HL-60 (cell line): ENCODE measurements at regions not wholly inside any gene's neighbourhood (a gene's known extent, or its start where the extent isn't known, plus 50 kb on each side); places are given as distances from the start of the nearest gene placed in this dataset.

ENCODE experiments used
- DNase-seq, 2 experiments: peaks; one replicate each; pipeline ENCODE4 v3.0.0-alpha.2; 2010 to 2020; ENCODE audit warnings: low read depth in 1 of 2, low spot score in 1 of 2
- H3K27ac ChIP-seq: fragments of 250-450 bp; sonication (Bioruptor Pico); replicated peaks from 2 replicates; pipeline ENCODE4 v1.5.1; 2020; ENCODE audit warnings: mild to moderate bottlenecking, moderate library complexity
- H3K27me3 ChIP-seq: fragments of 250-450 bp; sonication (Bioruptor Pico); 2 replicates; pipeline ENCODE4 v1.5.1; 2021; ENCODE audit warnings: mild to moderate bottlenecking, moderate library complexity; ENCODE audit not compliant: insufficient read depth, poor library complexity, severe bottlenecking
- H3K4me3 ChIP-seq: replicated peaks from 2 replicates; pipeline ENCODE4 v1.5.1; 2011; ENCODE audit warnings: mild to moderate bottlenecking, control low read depth, low read length; ENCODE audit not compliant: insufficient read depth
- GABPA ChIP-seq: IDR thresholded peaks from 2 replicates; pipeline ENCODE4 v1.6.1; 2012; ENCODE audit warnings: low read depth
- POLR2AphosphoS5 ChIP-seq: IDR thresholded peaks from 2 replicates; pipeline ENCODE4 v1.6.1; 2012; ENCODE audit warnings: low read depth
- SPI1 ChIP-seq: IDR thresholded peaks from 2 replicates; pipeline ENCODE4 v1.6.1; 2012; ENCODE audit warnings: low read depth, mild to moderate bottlenecking, borderline replicate concordance
- TF ChIP-seq, protein P1 (sequence below): IDR thresholded peaks from one replicate; pipeline ENCODE4 v1.5.1; 2011; ENCODE audit warnings: low read length, control low read depth, inconsistent platforms; ENCODE audit not compliant: insufficient read depth
- TF ChIP-seq, protein P2 (sequence below): IDR thresholded peaks from 2 replicates; pipeline ENCODE4 v1.6.1; 2012; ENCODE audit warnings: low read depth; ENCODE audit not compliant: insufficient replicate concordance

DNA sequence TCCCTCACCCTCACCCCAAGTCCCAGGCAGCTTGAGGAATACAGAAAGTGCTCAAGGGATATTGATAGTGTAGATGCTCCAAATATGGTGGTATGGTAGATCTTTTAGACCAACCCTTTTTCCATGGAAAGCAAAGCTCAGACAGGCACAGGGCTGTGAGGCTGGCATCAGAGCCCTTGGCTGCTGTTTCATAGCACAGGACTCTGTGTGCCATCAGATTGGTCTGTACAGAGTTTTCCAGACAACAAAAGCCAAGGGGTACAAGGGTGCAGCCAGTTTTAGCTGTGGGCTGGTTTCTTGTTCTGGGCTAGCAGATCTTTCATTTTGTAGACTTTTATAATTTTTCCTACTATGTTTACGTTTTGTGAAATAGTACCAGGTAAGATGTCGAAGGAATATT lies 296.9 kb upstream of the TNP1 start:
- H3K27ac ChIP-seq, result no peak overlapping the region
- TF ChIP-seq, protein P1, sequence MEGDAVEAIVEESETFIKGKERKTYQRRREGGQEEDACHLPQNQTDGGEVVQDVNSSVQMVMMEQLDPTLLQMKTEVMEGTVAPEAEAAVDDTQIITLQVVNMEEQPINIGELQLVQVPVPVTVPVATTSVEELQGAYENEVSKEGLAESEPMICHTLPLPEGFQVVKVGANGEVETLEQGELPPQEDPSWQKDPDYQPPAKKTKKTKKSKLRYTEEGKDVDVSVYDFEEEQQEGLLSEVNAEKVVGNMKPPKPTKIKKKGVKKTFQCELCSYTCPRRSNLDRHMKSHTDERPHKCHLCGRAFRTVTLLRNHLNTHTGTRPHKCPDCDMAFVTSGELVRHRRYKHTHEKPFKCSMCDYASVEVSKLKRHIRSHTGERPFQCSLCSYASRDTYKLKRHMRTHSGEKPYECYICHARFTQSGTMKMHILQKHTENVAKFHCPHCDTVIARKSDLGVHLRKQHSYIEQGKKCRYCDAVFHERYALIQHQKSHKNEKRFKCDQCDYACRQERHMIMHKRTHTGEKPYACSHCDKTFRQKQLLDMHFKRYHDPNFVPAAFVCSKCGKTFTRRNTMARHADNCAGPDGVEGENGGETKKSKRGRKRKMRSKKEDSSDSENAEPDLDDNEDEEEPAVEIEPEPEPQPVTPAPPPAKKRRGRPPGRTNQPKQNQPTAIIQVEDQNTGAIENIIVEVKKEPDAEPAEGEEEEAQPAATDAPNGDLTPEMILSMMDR, result no peak
- no peak for TF ChIP-seq SPI1
- TF ChIP-seq, protein P2, sequence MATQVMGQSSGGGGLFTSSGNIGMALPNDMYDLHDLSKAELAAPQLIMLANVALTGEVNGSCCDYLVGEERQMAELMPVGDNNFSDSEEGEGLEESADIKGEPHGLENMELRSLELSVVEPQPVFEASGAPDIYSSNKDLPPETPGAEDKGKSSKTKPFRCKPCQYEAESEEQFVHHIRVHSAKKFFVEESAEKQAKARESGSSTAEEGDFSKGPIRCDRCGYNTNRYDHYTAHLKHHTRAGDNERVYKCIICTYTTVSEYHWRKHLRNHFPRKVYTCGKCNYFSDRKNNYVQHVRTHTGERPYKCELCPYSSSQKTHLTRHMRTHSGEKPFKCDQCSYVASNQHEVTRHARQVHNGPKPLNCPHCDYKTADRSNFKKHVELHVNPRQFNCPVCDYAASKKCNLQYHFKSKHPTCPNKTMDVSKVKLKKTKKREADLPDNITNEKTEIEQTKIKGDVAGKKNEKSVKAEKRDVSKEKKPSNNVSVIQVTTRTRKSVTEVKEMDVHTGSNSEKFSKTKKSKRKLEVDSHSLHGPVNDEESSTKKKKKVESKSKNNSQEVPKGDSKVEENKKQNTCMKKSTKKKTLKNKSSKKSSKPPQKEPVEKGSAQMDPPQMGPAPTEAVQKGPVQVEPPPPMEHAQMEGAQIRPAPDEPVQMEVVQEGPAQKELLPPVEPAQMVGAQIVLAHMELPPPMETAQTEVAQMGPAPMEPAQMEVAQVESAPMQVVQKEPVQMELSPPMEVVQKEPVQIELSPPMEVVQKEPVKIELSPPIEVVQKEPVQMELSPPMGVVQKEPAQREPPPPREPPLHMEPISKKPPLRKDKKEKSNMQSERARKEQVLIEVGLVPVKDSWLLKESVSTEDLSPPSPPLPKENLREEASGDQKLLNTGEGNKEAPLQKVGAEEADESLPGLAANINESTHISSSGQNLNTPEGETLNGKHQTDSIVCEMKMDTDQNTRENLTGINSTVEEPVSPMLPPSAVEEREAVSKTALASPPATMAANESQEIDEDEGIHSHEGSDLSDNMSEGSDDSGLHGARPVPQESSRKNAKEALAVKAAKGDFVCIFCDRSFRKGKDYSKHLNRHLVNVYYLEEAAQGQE, result no peak
- TF ChIP-seq POLR2AphosphoS5, result no peak
- TF ChIP-seq GABPA, result no peak
- no peak for DNase-seq
- no peak overlapping the region for H3K4me3 ChIP-seq
- H3K27me3 ChIP-seq, result peaks cover 3% of the 10 kb centered on the region

DNA sequence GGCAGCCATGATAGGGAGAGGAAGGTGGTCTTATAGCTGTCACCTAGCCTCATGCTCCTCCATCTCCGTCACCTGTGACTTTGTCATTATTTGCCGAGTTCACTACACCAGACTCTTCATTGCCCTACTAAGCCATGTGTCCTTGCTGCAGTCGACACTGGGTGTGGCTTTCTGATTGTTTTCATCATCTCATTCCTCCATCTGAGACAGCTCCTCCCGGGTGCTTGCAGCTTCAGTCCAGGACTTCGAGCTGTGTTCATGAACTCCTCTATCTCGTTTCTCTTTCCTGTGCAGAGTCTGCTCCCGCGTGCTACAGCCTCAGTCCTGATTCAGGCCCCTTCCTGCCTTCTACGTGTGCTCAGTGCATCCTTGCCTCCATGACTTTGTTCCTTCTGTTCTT lies 295.1 kb upstream of the TNP1 start:
- Histone ChIP-seq H3K27me3 (peaks cover 3% of the 10 kb centered on the region), H3K4me3 (no peak overlapping the region), H3K27ac (no peak overlapping the region)
- TF ChIP-seq, protein P1, result no peak
- TF ChIP-seq POLR2AphosphoS5 (no peak), GABPA (no peak), SPI1 (no peak)
- TF ChIP-seq, protein P2, result no peak
- no peak for DNase-seq

DNA sequence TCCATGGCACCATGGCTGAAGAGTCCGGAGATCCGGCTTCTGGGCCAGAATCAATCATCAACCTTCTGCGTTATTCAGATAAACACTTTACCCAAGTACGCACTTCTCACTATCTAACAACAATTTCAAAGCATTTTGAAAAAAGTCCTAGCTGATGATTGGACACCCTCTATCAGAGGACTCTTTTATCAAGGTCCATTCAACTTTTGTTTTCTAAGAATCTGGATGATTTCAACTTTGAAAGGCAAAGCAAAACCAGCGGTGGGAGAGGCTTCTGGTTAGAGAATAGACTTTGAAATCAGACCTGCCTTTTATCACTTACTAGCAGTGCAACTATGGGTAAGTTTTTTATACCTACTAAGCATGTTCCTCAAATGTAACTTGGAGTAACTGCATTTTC lies 293.6 kb upstream of the TNP1 start:
- TF ChIP-seq POLR2AphosphoS5 (no peak), GABPA (no peak), SPI1 (no peak)
- TF ChIP-seq, protein P2, result no peak
- TF ChIP-seq, protein P1, result no peak
- H3K4me3 ChIP-seq, result no peak overlapping the region
- no peak overlapping the region for H3K27ac ChIP-seq
- DNase-seq, result no peak
- peaks cover 3% of the 10 kb centered on the region for H3K27me3 ChIP-seq
